ENCODE measurements at regions not wholly inside any gene's neighbourhood (a gene's known extent, or its start where the extent isn't known, plus 50 kb on each side); places are given as distances from the start of the nearest gene placed in this dataset.
A peak's percentile ranks its signal among the peaks of the same experiment; 100 is the strongest.
"Not testable (repeated sequence)": the region's sequence is repeated elsewhere in the genome, so short reads cannot be mapped to it uniquely, and the experiment has no call there.

GRCh38 chr9:71504636-71505035, 263.7 kb downstream of the CEMIP2 start:
- no peak for DNase-seq

- no peak for DNase-seq
Observed at GRCh38 chr9:71498691-71499090, 269.6 kb downstream of the CEMIP2 start.

DNA sequence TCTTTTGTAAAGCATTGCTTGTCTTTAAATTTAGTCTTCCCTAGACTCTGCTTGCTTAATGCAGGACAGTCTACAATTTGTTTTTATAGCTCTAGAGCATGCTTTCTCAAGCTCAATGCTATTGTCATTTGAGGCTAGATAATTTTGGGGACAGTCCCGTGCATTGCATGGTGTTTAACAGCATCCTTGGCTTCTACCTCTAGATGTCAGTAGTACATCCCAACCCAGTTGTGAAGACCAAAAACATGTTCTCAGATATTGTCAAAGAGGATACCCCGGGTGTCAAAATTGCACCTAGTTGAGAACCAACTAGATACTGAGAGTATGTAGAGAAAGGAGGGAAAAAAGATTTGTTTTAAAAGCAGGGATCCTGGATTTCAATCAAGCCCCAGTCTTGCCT, 277.5 kb downstream of the CEMIP2 start:
- no peak for DNase-seq

GRCh38 chr9:71487061-71487460, 281.3 kb downstream of the CEMIP2 start:
- peak; percentile 52 for DNase-seq

- DNase-seq: no peak
Observed at GRCh38 chr9:71485326-71485725, 283.0 kb downstream of the CEMIP2 start.

DNA sequence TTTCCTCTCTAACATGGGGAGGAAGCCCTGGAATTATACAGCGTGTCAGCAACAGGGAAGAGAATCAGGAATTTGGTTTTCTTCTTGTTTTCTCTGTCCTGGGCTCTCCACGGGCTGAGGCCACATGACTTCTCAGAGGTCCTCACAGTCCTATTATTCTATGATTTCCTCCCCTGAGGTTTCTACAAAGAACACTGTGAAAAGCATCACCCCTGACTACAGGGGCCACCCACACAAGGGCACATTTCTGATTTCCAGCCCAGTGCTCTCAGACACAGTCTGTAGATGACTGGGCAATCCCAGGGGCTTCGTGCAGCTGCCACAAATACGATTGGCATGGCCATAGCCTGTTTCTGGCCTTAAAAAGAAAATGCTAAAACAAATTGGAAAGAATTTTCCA, 284.9 kb downstream of the CEMIP2 start:
- no peak for DNase-seq

DNA sequence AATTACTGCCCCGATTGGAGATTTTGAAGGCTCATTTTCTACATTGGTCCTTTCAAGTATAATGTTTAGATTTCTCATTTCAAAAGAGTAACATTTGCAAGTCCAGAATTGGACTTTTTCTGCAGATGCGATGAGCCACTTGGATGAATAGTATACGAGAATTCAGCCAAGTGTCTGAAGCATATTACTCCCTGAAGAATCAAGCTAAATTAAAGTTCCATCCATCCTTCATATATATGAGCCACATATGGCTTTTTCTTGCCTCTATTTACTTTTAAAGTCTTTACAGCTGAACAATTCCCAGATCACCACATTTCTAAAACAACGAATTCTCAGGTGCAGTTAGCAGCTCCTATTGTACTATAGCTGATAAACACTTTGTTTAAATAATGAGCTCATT, 288.7 kb downstream of the CEMIP2 start:
- DNase-seq: no peak

DNA sequence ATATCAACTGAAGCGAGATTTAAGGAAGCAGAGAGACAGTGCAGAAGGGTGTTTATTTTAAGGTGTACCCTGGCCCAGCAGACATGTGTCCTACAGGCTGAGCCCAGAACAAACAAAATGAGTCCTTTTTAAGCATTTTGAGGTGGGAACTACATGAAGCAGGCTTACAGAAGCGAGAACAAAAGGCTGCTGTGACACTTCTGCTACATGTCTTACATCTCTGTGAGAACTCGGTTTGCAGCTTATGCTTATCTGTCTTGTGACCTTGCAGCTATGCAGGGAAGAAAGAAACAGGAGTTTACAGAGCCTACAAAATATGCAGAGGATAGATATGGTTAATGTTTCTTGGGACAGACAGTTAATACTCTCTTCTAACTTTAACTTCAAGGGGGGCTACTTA, 295.9 kb downstream of the CEMIP2 start:
- DNase-seq: no peak

- no peak for DNase-seq
Observed at GRCh38 chr9:71465392-71465791, 302.9 kb downstream of the CEMIP2 start.

DNA sequence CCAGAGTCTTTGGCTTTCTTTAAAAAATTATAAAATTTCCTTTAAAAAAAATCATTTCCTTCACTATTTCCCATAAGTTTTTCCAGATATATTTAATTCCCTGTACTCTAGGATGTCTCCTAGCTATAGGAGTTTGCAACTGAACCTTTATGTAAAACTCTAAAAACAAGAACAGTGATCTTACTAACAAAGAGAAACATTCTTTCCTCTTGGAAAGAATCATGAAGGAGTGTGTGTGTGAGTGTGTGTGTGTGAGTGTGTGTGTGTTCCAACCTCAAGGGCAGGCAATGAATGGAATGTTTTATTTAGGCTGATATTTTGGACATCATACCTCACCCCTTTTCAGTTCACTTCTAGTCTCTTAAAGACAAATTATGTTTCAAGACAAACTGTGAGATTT, 309.2 kb downstream of the CEMIP2 start:
- no peak for DNase-seq

DNA sequence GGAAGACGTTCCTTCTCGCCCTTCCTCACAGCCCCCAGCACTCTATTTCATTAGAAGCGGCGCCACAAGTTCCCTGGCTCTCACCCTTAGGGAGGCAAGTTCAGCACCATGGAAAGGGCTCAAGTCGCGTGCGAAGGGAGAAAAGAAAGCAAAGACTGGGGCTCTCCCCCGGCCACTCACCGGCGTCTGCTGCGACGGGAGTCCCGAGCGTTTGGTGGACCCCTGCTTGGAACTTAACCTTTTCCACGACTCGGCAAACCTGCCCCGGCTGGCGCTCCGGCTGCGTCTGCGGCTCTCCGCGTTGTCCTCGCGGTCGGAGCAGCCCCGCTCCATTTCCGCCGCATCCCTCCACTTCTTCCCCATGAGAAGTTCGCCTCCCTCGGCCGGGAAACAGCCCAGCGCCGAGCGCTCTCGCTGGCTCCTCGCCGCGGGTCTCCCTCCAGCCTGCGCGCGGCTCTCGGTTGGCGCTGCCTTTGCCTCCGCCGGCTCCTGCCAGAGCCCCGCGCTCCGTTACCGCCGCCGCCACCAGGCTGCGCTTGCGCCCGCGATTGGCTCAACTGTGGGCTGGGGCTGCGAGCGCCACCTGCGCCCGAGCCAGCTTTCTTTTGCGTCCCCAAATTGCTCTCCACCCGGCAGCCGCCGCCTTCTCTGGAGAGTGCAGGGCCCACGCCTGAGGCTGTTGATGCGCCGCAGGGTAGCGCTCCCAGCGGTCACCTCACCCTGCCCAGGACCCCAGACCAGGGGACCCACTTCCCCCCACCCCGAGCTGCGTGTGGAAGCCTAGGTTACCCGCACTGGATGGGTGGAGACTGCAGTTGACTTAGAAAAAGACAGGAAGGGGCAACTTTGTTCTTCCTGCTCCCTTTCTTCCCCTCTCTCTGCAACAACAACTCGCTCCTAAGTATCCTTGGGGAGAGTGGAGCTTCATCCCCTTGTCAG, 321.6 kb downstream of the CEMIP2 start:
- peak; percentile 71 for DNase-seq

GRCh38 chr9:71446106-71446472, 322.2 kb downstream of the CEMIP2 start:
- no peak for DNase-seq

DNA sequence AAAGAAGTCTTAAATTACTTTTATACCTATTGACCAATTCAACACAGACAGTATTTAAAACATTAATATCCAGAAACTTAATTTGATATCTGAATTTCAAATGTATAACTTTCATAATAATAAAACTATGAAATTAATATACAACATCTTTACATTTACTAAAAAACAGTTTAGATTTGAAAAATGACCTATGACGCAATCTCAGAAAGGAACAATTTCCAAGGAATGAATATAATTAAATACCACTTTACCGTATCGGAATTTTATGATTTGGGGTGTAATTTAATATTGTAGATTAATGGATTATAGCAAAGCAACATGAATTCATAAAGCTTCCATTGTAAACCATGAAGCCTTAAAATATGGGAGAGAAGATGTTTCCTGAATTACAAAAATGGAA, 321.5 kb upstream of the TRPM3 start:
- DNase-seq: no peak

DNA sequence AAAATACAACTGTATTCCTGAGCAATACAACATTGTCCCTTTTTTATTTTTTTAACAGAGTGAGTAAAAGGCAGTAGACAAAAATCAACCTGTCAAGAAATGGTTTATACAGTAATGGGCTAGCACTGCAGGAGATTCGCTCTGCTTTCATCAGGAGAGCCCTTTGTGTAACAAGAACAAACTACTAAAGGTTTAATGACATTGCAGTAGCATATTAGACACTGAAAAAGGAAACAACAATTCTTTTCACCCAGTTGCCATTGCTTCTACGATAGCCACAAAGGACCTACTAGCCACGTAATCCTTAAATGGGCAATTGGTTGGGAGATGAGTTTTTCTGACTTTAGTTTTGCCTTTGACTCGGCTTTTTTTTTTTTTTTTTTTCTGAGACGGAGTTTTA, 319.8 kb upstream of the TRPM3 start:
- DNase-seq: no peak

DNA sequence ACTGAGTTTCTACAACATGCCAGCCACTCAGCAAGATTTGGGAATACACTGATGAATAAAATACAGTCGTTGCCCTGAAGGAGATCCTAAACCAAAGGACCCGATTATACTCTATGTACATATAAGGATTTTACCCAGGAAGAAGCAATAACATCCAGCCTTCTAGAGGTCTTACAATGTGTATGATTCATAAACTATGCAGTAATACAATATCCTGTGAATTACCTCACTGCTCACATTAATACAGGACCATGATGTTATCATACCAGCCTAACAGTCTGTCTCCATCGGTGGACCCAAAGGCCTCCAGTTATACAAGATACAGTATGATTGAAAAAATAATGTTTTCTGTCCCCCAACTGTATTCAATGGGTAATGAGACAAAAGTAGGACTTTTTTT, 310.5 kb upstream of the TRPM3 start:
- no peak for DNase-seq

- not testable (repeated sequence) for DNase-seq
Observed at GRCh38 chr9:71407341-71407740, 285.9 kb upstream of the TRPM3 start.

DNA sequence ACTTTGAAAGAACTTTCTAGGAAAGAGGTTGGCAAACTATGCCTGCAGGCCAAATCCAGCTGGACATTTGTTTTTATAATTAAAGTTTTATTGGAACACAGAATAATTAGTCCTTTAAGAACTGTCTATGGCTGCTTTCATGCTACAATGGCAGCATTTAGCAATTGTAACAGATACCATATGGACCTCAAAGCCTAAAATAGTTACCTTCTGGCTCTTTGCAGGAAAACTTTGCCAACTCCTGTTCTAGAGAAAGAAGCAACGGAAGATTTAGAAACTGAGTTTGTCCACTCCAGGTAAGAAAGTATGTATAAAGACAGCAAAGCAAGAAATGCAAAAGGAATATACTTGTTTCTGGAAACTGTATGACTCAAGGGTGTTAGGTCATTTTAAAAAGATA, 281.7 kb upstream of the TRPM3 start:
- no peak for DNase-seq

GRCh38 chr9:71393005-71393404, 271.6 kb upstream of the TRPM3 start:
- DNase-seq: no peak

DNA sequence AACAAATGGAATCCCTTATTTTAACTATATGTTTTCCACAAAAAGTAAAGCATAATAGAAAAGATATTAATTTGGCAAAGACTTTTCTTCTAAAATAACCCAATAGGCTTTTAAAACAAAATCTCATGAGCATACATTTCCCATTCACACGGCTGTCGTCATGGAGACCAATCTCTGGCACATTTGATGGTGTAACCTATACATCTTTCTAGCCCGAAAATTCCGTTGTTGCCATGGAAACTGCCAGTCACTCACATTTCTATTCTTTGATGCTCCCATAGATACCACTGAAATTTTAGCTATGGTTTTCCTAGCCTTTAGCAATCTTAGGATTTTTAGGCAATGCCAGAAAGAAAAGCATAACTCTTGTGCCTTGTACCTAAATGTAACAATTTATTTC, 262.9 kb upstream of the TRPM3 start:
- no peak for DNase-seq

DNA sequence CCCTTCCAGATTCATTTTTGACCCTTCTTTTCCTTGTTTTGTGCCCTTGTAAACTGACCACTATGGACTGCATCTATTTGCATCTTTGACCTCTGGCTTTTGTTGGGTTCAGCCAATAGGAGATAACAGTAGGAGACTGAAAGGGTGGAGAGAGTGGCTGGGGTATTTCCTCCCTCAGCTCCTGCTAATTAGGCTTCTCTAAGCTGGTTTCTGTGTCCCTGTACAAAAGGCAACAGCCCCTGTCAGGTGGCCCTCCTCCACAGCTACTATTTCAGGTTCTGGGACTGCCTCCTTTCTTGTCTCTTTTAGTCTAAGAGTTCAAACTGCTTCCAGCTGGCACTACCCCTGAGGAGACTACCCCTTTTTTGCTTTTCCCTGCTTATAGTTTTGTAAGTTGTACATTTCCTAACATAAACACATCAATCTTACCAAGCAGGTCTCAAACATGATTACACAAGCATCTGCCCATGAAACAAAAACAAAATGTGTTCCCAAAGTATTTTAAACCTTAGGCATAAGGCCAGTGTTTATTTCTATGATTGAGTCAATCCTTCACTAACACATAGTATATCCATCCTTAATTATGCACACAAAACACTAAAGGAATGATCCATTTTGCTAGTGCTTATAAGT, 262.0 kb upstream of the TRPM3 start:
- no peak for DNase-seq

DNA sequence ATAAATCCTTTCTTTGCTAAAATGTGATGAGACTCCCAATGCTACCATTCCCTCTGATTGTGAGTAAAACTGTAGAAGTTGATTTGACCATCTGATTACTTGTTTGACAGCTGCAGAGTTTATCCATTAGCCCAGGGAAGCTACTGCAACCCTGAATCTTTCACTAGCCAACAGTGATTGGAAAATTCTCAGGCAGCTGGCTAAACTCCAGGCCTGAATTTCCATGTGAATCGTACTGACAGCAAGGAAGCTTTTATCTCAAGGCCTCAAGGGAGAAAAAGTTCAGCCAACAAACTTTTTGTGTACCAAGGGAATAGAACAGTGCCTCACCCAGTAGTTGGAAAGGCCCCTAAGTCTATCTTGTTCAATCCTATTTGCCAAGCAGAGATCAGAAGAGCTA, 246.7 kb upstream of the TRPM3 start:
- DNase-seq: no peak

DNA sequence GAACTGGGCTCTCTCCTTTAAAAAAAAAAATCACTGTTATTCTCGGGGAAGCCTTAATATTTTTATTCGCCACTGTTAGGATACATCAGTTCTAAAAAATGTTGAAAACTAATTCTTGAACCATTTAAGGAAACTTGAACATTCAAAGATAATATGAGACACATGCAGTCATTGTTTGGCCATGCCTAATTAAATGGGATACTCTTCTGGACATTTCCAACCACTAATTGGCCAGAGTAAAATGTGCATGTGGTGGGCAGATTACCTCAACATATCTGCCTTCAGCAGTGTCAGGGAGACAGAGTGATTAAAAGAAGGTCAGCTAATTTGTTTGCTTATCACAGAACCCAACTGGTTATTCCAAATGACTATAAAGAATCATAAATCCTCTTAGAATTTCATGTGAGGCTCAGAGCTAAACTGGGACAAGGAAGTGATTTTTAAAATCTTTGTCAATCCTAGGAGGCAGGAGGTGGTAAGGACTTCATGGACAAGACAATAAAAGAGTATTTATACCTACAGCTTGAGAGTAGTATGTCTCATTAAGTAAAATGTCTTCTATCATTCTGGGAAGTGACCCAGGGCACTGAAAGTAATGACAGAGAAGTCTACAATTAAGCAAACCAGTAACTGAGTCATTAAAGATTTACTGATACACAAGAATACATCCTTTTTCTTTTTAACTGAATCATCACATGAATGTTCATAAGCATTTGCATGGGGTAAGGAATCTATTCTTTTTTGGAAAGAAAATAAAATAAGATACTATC, 242.9 kb upstream of the TRPM3 start:
- peak; percentile 84 for DNase-seq

DNA sequence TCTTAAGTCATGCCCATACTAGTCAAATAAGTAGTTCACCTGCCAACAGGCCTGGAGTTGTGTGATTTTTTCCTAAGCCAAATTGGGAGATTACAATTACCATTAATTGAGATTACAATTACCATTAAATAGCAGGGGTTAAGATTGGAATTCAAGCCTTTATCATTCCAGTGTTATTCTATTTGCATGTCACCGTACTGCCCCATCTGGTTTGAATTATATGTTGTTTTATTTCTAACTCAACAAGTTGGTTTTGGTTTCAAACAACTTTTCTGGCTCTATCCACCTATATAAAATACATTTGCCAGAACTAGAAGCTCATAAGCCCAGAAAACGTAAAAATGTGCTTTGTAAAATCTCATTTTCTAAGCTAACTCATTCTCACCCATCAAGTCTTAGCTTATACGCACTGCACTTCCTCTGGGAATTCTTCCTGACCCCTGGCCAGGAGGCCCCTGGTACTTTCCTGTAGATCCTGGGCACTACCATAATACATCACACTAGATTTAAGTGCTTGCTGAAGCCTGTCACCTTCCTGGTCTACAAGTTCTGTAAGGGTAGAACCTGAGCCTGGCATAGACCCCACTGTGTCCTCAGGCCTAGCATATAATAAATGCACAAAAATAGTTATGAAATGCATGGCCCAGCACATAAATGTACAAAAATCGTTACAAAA, 242.0 kb upstream of the TRPM3 start:
- peak; percentile 71 for DNase-seq
